ENCODE measurements at regions not wholly inside any gene's neighbourhood (a gene's known extent, or its start where the extent isn't known, plus 50 kb on each side); places are given as distances from the start of the nearest gene placed in this dataset.

DNA sequence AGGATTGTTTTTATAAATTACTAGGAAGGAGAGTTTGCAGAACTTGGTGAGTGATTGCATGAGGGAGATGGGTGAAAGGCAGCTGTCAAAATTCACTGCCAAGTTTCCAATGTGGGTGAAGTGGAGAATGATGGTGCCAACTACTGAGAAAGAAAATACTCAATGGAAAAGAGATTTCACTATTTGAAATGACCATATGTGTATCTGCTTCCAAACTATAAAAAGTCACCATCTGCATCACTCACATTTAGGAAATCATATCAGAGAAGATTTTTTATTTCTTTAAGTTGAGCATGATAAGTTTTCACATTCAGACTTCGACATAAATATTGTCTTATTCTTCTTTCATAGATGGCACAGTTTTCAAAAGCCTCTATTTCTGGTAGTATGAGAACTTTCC, 570.0 kb upstream of the DSEL start:
- TF ChIP-seq, protein P1, sequence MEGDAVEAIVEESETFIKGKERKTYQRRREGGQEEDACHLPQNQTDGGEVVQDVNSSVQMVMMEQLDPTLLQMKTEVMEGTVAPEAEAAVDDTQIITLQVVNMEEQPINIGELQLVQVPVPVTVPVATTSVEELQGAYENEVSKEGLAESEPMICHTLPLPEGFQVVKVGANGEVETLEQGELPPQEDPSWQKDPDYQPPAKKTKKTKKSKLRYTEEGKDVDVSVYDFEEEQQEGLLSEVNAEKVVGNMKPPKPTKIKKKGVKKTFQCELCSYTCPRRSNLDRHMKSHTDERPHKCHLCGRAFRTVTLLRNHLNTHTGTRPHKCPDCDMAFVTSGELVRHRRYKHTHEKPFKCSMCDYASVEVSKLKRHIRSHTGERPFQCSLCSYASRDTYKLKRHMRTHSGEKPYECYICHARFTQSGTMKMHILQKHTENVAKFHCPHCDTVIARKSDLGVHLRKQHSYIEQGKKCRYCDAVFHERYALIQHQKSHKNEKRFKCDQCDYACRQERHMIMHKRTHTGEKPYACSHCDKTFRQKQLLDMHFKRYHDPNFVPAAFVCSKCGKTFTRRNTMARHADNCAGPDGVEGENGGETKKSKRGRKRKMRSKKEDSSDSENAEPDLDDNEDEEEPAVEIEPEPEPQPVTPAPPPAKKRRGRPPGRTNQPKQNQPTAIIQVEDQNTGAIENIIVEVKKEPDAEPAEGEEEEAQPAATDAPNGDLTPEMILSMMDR (conservative IDR thresholded peaks at IDR 0.05 in 1 of 2, IDR thresholded peaks at IDR 0.05 in 1 of 2; ENCODE audit: low read depth in 1 of 2, low read length in 2 of 2): no peak
- TF ChIP-seq EZH2 (IDR thresholded peaks at IDR 0.05; ENCODE audit: low read length, missing control alignments): no peak
